Astrocyte of the spinal cord (primary cell): ENCODE measurements at regions not wholly inside any gene's neighbourhood (a gene's known extent, or its start where the extent isn't known, plus 50 kb on each side); places are given as distances from the start of the nearest gene placed in this dataset.

Source experiments
- DNase-seq: peaks from one replicate; pipeline ENCODE4 v3.0.0; 2011; ENCODE audit warnings: low read depth, low spot score
- H3K4me3 ChIP-seq: 2 replicates; pipeline ENCODE4 v1.5.1; 2011; ENCODE audit warnings: low read depth, mild to moderate bottlenecking, low read length, moderate library complexity
- CTCF ChIP-seq: IDR thresholded peaks from 2 replicates; pipeline ENCODE4 v1.5.1; 2012; ENCODE audit warnings: low read depth, mild to moderate bottlenecking, low read length, inconsistent platforms
- in situ Hi-C: cut with HindIII; loops from 2 replicates; pipeline ENCODE4 v1.10.0; 2017; ENCODE audit warnings: low sequenced_read_pairs

GRCh38 chr10:105351187-105351586, 710.1 kb downstream of the SORCS3 start:
- in situ Hi-C loops: no loop called here
- no peak for TF ChIP-seq CTCF

GRCh38 chr10:105347487-105347886, 706.4 kb downstream of the SORCS3 start:
- no peak overlapping the region for H3K4me3 ChIP-seq
- DNase-seq: no peak
- TF ChIP-seq CTCF: no peak
- in situ Hi-C loops: no loop called here

More at GRCh38 chr10:105351187-105351586, 710.1 kb downstream of the SORCS3 start:
- no peak for DNase-seq
- no peak overlapping the region for H3K4me3 ChIP-seq

GRCh38 chr10:105342606-105343005, 701.5 kb downstream of the SORCS3 start:
- no peak for TF ChIP-seq CTCF
- in situ Hi-C loops: no loop called here
- H3K4me3 ChIP-seq: no peak overlapping the region
- no peak for DNase-seq

- DNase-seq: no peak
- TF ChIP-seq CTCF: no peak
- in situ Hi-C loops: no loop called here
- no peak overlapping the region for H3K4me3 ChIP-seq
Measured at GRCh38 chr10:105339669-105340068, 698.6 kb downstream of the SORCS3 start.

- in situ Hi-C loops: no loop called here
- TF ChIP-seq CTCF: no peak
- no peak overlapping the region for H3K4me3 ChIP-seq
- DNase-seq: peak; percentile 13
Measured at GRCh38 chr10:105328503-105329133, 687.5 kb downstream of the SORCS3 start.
